MM.1S (cell line): ENCODE measurements at regions not wholly inside any gene's neighbourhood (a gene's known extent, or its start where the extent isn't known, plus 50 kb on each side); places are given as distances from the start of the nearest gene placed in this dataset.
"Not testable (repeated sequence)": the region's sequence is repeated elsewhere in the genome, so short reads cannot be mapped to it uniquely, and the experiment has no call there.

Experiments used
- CTCF ChIP-seq: fragments of 300-600 bp; sonication (generic); IDR thresholded peaks from 2 replicates; pipeline ENCODE4 v1.5.1; 2016; ENCODE audit warnings: antibody characterized with exemption, low read length, mixed read lengths
- EZH2 ChIP-seq: fragments of 300-600 bp; sonication (generic); optimal IDR thresholded peaks from 2 replicates; pipeline ENCODE3; 2017; ENCODE audit warnings: low read depth, mild to moderate bottlenecking, antibody characterized with exemption, low read length, mixed read lengths
- EZH2phosphoT487 ChIP-seq: fragments of 300-600 bp; sonication (generic); IDR thresholded peaks from 2 replicates; pipeline ENCODE4 v1.6.1; 2018; ENCODE audit warnings: antibody characterized with exemption, low read length

GRCh38 chr7:114077158-114077524 lies 158.3 kb upstream of the PPP1R3A start:
- TF ChIP-seq CTCF, EZH2phosphoT487, EZH2: not testable (repeated sequence)
